ENCODE measurements at regions not wholly inside any gene's neighbourhood (a gene's known extent, or its start where the extent isn't known, plus 50 kb on each side); places are given as distances from the start of the nearest gene placed in this dataset.
"Not testable (repeated sequence)": the region's sequence is repeated elsewhere in the genome, so short reads cannot be mapped to it uniquely, and the experiment has no call there.

DNA sequence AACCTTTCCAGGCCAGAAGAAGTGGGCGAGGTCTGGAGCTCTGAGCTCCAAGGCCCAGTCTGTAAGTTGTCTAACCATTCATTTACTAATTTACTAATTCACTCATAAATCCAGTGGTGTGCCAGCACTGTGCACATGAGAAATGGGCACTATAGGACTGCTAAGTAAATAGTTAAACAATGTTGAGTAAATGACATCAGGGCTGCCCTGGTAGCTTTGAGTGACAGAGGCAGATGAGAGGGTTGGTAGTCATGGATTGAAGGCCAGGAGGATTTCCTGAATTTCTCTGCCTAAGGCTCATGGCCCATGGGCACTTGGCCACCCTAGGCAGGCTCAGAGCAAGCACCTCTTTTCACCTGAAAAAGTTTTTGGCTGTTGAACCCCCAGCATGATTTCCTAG is 216.9 kb upstream of the RXFP2 start:
- DNase-seq = no peak

DNA sequence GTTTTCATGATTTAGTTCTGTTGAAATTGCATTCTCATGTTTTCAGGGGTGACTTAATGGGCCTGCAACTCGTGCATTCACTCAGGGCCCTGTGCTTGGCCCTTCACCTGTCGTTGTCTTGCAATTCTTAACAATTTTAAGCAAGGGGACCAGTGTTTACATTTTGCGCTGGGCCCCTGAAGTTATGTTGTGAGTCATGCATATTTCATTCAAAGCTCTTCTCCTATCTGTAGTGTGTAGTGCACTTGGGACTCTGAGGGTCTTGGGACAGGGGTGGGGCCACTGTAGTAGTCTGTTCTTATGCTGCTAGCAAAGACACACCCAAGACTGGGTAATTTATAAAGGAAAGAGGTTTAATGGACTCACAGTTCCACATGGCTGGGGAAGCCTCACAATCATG is 211.2 kb upstream of the RXFP2 start:
- DNase-seq = no peak

DNA sequence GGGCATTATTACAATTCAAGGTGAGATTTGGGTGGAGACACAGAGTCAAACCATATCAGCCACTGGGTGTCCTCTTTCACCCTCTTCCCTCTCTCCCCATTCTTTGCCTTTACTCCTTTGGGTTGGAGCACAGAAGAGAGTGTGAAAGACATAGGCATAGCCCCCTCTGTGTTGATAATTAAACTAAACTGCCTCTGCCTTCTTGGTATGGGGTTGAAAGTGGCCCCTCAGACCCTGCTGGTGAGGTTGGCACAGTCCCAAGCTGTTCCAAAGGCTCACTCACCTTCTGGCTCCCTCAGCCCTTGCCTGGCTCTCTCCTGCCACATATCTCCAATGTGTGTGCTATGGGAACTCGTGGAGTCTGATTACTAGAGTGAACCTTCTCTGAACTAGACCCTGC is 210.6 kb upstream of the RXFP2 start:
- DNase-seq = no peak

DNA sequence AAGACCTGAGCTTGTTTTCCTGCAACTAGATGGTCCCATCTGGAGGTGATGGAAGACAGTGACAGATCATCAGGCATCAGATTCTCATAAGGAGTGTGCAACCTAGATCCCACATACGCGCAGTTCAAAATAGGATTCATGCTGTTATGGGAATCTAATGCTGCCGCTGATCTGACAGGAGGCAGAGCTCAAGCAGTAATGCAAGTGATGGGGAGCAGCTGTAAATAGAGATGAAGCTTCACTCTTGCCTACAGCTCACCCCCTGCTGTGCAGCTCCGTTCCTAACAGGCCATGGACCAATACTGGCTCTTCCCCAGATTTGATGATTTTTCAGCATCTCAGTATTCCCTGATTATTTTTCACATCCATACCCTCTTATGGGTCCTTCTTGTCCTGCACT is 208.4 kb upstream of the RXFP2 start:
- DNase-seq = no peak

DNA sequence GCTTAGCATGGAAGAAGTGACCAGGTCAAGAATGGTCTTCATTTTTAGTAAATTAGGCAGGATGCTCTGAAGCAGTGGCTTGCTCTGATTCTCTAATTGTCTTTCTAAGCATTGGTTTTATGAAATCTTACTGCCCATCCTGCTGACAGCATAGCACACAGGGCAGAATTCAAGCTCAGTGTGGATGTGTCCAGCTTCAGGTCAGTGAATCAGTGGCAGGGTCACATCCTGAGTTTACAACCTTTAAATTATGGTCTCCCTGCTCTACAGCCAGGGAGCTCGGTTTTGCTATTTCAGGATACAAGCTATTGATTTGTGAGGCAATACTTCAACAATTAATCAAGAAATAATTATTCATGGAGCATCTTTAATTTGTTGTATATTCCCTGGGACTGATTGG is 202.3 kb upstream of the RXFP2 start:
- DNase-seq = no peak

DNA sequence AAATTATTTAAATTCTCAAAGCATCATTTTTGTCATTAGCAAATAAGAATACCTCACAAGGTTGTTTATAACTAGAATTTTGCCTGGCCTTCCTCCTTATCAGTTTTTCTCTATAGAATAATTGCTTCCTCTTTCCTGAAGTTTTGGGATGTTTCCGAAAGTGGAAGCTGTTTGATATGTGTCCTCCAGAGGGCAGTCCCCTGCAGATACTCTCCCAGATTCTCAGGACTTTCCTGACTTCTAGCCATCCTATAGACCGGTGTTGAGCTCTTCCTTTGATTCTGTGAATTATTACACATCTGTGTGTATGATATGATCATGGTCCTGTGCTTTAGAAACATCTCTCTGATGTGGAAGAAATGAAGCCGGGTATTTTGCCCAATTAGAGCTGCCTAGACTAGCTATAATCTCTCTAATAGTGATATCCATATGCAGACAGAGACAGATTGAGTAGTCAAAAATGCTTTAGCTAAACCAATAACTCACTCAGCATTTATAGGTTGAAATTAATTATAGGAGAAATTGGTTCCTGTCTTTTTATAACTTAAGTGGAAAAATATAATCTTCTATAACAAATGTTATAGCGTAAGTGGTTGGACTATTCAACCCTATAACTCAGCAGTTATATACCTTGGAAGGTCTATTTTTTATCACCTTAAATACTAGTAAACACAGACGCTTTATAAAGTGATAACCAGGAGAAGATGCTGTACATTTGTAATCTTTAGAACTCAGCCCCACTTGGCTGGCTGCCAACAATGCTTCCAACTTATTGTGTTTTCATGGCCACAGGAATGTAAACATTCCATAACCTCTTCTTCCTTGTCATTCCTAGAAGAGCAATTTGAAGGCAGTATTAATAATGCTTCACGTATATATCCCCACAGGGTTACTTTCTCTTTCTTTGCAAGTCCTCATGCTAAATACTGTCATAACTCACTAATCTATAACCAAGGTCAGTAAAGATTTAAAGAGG is 201.0 kb upstream of the RXFP2 start:
- DNase-seq = no peak

DNA sequence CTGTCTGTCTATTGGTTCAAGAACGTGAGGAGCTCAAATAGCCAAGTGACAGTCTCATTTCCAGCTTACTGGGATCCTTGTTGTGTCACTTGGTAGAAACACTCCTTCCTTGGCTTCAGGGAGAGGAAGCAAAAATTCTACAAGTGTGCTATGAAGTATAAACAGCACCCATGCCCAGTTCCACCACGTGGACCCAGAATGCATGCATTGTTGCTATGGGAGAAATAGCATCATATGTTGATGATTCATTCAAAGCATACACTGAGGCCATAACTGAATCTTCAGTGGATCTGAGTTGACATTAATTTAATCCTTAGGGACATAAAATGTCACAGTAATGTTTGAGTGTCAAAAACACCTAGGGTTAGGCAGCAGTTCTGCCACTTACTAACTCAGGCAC is 199.0 kb upstream of the RXFP2 start:
- no peak for DNase-seq

DNA sequence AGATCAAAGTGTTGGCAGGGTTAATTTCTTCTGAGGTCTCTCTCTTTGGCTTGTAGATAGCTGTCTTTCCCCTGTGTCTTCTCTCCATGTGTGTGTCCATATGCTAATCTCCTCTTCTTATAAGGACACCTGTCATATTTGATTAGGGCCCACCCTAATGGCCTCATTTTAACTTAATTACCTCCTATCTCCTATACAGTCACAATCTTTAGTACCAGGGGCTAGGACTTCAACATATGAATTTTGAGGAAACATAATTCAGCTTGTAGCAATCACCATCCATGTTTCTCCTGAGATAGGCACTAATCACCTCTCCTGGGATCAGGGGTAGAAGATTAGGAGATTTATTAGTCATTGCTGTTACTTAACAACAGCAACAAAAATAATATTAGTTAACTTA is 196.1 kb upstream of the RXFP2 start:
- DNase-seq = no peak

DNA sequence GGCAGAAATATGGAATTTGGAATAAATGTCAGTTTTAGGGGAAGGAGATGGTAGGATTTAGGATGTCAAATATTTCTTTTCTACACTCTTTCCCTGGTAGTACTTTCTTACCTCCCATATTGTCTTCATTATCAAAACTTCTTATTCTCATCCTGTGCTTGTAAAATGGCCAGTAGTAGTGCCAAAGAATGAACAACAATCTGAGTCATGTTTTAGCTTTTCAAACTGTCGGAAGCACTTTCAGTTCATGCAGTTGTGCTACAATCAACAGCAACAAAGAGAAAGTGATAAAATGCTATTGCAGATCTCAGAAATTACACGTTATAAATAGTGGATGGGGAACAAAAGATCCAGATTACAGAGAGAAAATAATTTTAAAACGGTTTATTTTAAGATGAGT is 193.7 kb upstream of the RXFP2 start:
- no peak for DNase-seq

DNA sequence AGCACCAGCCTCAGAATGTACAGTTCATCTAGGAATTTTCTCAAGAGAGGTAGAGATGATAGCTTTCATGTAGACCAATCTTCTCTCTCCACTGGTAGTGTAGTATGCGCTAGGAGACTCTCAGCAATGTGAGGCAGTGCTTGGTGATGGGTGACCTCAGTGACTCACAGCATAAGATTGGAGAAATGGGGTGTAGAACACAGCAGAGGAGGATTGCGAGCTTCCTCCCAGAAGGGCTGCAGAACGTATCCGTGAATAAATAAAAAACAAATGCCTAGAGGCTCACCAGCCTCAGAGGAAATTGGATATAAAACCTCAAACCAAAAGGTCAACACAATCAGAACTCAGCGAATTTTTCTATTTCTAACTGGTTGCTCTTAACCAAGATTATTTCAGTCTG is 182.9 kb upstream of the RXFP2 start:
- no peak for DNase-seq

DNA sequence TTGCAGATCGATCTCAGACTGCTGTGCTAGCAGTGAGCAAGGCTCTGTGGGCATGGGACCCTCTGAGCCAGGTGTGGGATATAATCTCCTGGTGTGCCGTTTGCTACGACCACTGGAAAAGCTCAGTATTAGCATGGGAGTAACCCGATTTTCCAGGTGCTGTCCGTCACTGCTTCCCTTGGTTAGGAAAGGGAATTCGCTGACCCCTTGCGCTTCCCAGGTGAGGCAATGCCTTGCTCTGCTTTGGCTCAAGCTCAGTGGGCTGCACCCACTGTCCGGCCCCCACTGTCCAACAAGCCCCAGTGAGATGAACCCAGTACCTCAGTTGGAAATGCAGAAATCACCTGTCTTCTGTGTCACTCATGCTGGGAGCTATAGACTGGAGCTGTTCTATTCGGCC is 155.1 kb upstream of the RXFP2 start:
- not testable (repeated sequence) for DNase-seq

DNA sequence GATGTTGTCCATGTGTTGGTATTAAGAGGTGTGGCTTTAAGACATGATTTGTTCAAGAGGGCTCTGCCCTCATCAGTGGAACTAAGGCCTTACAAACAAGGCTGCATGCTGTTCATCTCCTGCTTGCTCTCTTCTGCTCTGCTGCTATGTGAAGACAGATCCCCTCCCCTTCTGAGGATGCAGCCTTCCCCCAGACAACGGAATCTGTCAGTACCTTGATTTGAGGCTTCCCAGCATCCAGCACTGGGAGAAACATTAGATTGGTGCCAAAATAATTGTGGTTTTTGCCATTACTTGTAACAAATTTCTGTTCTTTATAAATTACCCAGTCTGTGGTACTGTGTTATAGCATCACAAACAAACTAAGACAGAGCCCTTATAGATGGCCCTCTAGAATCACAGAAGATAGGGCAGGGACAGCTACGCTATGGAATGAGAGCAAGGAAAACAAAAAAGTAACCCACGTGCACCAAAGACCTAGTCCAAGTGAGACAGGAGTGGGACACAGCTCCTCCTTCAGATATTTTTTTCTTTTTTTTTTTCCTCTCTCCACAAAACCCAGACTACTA is 151.5 kb upstream of the RXFP2 start:
- no peak for DNase-seq

DNA sequence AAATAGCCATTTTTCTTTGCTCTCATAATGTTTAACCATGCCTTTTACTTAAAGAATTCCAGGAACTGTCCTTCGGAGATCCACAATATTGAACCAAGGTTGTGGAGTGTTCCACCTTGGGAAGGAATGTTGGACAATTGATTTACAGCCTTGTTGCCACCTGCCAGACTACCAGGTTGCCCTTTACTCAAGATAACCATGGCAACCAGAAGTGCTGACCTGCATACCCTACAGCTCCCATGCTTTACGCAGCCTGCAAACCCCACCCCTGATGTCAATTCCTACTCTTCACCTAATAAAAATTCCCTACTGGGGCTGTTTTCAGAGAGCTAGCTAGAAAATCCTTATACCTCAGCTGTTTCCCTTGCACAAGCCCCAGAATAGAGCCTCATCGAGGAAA is 151.0 kb upstream of the RXFP2 start:
- no peak for DNase-seq

DNA sequence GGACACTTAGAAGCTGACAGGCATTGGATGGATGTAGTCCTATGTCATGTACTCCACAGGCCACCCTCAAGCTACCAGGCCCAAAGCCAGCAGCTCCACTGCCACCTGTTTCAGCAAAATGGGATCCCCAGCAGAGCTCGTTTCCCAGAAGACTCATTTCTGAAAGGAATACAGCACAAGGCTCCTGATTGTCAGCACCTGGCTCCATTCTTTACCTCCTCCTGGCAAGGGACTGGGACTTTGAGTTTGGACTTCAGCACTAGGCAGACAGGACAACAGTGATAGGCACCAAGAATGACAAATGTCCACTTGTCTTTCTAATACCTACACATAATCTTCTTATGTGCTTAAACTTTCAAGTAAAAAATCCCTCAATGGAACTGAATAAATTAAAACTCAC is 150.4 kb upstream of the RXFP2 start:
- no peak for DNase-seq

DNA sequence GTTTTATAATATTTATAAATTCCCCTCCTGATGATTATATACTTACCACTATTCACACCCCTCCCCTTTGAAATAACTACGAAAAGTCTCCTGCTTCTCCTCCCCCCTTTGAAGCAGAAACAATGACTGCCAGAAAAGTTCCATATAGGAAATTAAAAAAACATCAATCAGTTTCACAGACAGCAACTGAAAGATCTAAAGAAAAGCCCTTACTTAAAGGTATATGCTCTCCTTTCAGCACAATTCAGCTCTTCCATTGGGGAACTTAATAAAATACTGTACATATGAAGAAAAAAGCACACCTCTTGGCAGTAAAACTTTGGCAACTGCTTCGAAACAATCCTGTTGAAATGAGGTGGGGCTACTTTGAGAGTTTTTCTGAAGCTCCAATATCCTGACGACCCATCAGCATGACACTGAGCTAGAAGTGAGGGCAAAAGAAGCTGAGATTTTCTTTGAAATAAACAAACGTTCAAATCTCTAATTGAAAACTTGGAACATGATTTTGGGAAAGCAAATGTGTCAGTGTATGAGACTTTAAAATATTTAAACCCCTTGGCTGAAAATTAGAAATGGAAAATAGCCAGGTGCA is 147.6 kb upstream of the RXFP2 start:
- no peak for DNase-seq

DNA sequence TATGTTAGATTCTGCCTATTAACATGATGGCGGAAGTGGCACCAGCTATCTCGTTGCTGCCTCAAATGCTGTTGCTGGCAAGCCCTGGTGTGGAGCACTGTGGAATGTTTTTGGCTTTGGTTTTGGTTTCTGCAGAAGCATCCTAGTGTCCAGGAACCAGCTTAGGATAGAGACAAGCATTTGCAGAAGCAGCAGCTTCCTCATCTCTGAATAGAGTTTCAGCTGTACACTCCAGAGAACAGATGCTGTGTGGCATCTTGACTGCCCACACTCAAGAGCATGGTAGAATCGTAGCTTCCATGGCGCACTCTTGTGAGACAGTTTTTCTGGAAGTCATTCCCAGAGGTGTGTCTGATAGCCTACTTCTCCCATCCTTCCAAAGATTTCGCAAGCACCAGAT is 145.3 kb upstream of the RXFP2 start:
- DNase-seq = no peak

DNA sequence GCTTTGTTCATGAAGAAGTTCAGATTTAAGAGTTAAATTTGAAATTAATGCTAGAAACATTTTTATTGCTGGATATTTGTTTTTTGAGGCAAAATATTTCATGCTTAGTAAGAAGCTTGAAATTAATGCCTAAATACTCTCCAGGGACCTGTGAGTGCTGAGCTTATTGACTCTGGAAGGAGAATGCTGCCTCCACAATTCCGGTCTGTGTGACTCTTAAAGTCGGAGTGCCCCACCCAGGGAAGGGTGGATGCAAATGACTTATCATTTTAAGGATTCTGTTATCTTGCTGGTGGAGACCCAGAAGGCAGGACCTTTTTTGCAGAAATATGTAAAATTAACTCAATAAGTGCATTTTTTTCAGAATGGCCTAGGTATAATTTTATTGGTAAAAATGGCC is 143.8 kb upstream of the RXFP2 start:
- no peak for DNase-seq

DNA sequence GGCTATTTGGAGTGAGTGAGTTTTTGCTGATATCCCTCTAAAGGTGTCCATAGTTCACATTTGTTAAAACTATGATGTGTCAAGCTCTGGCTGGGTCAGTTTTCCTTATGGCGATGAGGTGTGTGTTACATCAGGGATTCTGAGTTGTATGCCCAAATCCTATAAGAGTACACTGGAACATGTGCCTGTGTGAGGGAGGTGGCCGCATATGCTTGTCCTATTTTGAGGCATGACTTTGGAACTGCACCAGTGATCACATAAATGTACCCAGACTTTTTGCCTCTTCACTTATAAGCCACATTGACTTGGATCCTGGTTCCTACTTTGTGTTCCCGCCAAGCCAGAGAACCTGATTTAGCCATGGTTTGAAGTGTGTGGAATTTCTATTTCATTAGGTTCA is 140.3 kb upstream of the RXFP2 start:
- DNase-seq = no peak

DNA sequence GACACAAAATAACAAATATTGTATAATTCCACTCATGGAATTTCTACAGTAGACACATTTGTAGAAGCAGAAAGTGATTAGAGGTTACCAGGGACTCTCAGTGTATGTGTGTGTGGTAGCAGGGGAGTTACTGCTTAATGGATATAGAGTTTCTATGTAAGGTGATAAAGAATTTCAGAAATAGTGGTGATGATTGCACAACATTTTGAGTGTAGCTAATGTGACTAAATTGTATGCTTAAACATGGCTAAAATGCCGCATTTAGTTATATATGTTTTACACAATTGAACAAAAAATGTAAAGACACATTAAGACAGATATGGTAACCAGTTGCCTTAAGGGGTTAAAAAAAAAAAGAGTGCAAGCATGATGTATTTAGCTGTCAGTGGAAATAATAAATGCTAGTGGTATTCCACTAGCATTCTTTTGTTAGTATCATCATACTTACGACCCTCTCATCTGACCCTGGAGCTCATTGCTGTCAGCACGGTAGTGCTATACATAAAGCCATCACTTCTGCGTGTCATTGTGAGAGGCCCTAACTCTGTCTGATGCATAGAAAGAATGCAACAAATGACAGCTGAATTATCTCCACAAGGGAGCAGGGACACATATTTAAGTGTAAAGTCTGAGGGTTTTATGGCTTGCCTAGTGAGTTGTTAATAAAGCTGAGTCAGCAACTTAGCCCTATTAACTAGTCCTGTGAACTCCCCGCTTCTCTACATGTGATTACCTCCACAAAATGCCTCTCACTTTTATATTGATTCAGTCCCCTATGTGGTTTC is 134.1 kb upstream of the RXFP2 start:
- DNase-seq = no peak

DNA sequence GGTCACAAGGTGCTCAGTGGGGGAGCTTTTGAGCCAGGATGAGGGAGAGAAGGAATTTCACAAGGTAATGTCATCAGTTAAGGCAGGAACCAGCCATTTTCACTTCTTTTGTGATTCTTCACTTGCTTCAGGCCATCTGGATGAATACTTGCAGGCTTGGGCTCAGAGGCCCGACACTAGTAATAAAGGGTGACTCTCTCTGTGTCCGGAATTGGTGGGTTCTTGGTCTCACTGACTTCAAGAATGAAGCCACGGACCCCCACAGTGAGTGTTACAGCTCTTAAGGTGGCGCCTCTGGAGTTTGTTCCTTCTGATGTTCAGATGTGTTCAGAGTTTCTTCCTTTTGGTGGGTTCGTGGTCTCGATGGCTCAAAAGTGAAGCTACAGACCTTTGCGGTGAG is 131.8 kb upstream of the RXFP2 start:
- DNase-seq = not testable (repeated sequence)

DNA sequence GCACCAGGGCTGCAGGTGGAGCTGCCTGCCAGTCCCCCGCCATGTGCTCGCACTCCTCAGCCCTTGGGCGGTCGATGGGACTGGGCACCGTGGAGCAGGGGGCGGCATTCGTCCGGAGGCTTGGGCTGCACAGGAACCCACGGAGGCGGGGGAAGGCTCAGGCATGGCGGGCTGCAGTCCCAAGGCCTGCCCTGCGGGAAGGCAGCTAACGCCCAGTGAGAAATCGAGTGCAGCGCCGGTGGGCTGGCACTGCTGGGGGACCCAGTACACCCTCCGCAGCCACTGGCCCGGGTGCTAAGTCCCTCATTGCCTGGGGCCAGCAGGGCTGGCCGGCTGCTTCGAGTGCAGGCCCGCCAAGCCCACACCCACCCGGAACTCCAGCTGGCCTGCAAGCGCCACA is 130.5 kb upstream of the RXFP2 start:
- DNase-seq = not testable (repeated sequence)

DNA sequence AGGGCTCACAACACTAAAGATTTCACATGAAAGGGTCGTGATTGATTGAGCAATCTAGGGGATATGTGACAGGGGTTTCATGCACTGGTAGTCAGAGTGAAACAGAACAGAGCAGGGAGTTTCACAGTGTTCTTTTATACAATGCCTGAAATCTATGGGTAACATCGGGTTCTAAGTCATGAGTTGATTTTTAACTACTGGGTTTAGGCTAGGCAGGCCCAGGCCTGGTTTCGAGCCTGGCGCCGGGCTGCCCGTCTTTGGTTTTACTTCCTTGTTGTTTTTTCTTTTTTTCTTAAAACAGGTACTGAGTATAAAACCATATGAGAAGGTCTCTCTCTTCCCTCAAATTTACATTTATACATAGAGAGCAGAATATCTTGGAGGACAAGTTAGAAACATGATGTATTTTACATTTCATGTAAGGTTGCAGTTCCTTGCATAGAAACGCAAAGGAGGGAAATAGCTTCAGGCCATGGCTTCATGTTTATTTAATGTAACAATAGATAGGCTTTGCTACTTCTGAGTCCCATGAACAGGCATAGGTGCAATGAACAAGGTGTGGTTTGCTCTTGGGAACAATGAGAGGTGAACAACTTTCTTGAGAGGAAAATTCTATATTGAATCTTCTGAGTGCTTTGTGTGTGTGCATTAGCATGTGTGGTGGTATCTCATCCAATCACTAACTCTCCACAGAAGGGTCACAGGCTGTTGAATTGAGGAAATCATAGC is 128.9 kb upstream of the RXFP2 start:
- DNase-seq = no peak

DNA sequence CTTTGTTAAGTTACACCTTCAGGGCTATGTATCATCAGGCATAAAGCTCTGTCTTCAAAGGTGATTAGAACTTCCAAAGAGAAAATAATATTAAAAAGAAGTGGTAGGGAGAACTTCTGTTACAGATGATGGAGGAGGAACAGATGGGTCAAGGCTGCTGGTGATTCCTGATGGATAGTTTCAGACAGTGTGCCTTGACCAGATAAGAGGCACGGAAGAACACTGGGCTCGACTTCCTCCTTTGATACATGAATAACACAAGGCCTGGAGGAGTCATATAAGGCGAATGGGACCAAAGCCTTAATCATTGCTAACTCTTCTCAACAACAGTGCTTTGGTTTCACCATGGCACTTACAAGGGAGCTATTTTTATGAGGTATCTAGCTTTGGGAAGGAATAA is 128.1 kb upstream of the RXFP2 start:
- no peak for DNase-seq
